NCI-H2107 (cell line): ENCODE measurements at regions not wholly inside any gene's neighbourhood (a gene's known extent, or its start where the extent isn't known, plus 50 kb on each side); places are given as distances from the start of the nearest gene placed in this dataset.

Experiments
- DNase-seq: peaks from one replicate; lab custom pipeline; 2025; lab: John Stamatoyannopoulos, UW

- no peak for DNase-seq
Measured at GRCh38 chr20:60959971-60960370, 292.1 kb upstream of the CDH4 start.

GRCh38 chr20:60960500-60960899 lies 291.6 kb upstream of the CDH4 start:
- DNase-seq = no peak

DNA sequence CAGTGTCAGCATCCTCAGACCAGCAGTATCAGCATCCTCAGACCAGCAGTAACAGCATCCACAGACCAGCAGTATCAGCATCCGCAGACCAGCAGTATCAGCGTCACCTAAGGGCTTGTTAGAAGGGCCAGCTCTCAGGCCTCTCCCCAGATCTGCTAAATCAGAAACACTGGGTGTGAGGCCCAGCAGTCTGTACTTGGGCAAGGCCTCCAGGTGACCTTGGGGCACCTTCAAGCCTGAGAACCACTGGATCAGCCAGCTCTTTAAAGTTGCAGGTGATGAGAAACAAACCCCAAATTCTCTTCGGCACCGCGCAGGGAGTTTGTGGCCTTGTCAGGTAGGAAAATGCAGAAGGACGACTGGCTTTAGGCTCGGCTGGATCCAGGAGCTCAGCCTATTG lies 290.5 kb upstream of the CDH4 start:
- no peak for DNase-seq

DNA sequence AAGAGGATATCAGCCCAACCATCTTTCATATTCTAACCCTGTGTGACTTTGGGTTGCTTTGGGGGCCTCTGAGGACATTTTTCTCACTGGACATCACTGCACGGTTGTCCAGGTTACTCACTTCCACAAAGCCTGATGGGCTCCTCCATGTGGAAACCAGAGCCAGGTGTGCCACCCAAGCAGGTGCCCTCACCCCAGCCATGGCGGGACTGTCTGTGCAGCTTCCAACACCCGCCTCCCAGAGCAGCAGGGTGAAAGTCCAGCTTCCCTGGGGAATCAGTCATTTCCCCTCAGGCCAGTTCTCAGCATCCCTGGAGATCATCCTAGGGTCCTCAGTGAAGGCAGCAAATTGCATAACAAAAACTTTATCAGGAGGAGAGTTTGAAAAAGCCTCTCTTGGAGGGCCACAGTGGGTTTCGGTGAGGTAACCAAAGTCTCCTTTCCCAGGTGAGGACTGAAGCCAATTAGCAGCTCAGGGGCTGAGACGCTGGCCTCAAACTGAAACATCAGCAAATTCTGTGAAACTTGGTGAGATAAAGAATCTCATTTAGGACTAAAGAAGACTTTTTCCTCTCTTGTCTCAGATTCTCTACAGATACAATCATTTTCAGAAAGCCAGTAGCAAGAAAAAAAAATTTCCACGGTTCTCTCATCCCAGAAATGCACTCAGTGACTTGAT lies 289.6 kb upstream of the CDH4 start:
- DNase-seq = no peak

- DNase-seq = no peak
Measured at GRCh38 chr20:60963146-60963545, 288.9 kb upstream of the CDH4 start.

- DNase-seq = no peak
Measured at GRCh38 chr20:60964911-60965310, 287.1 kb upstream of the CDH4 start.

- no peak for DNase-seq
Measured at GRCh38 chr20:60966031-60966430, 286.0 kb upstream of the CDH4 start.

DNA sequence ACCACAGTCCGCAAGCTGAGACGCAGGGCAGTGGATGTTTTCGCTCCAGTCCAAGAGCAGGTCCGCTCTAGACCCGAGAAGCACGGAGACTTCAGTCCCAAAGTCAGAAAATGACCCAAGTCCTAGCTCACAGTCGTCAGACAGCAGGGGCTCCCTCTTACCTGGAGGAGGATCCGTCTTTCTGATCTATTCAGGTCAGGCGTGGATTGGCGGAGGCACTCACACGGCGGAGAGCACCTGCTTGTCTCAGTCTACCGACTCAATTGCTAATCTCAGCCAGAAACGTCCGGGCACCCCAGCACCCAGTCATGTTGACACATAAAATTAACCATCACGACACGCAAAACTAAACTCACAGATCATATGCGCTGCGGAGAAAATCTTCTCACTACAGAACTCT lies 285.3 kb upstream of the CDH4 start:
- DNase-seq = no peak

DNA sequence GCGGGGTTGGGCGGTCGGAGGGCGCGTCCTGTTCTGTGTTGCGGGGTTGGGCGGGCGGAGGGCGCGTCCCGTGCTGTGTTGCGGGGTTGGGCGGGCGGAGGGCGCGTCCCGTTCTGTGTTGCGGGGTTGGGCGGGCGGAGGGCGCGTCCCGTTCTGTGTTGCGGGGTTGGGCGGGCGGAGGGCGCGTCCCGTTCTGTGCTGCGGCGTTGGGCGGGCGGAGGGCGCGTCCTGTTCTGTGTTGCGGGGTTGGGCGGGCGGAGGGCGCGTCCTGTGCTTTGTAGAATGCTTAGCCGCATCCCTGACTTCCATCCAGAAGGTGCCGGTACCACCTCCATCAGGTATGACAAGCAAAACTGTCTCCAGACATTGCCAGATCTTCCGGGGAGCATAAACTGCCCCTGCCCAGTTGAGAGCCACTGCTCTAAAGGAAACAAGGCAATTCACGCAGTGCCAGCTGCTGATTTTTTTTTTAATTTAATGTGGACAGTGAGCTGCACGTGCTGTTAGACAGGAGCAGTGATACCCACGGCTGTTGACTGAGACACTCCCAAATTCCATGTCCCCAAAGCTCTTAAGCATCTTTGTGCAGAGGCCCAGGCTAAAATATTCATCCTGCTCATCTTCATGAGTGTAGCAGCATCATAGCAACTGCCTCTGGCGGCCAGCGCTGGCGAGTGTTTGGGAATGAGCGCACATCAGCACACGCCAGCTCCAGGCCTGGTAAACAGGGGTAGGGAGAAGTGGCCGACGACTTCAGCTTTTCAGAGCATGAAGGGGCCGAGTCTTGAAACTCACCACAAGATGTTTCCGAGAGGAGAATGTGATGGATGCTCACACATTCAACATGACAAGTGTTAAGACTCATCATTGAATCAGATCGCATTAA lies 284.4 kb upstream of the CDH4 start:
- DNase-seq = no peak

DNA sequence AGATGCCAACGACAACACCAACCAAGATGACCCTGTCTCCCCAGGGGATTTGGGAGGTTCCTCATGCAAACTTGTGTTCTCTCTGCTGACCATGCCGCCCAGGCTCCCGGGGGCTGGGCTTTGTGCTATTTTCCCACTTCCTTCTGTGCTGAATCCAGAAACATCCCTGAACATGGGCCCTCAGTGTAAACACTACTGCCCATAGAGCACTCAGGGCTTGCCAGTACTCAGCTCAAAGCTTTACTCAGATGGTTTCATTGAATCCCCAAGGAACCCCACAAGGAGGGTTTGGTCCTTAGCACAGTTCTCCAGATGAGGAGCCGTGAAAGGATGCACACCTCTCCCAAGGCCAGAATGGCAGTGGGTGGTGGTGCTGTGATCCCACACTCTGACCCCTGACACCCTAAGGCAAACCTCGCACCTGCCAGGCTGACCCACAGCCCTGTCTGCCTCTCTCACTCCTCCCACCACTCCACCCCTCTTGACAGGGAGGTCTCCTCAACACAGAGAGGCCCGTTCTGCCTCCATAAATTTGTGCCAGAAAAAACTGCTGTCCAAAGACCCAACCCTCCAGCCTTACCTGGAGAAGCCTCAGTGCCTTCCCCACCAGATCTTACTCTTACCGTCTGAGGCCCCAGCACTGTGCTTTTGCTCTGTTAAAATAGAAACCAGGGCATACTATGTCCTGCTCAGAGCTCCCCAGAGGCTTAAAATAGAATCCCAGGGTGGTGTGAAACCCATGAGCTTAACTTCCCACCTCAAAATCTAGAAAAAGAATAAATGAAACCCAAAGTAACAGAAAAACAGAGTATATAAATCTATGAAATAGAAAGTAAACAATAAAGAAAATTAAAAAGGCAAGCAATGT lies 283.0 kb upstream of the CDH4 start:
- no peak for DNase-seq

- DNase-seq = no peak
Measured at GRCh38 chr20:60970601-60971000, 281.5 kb upstream of the CDH4 start.

- no peak for DNase-seq
Measured at GRCh38 chr20:60974022-60974421, 278.0 kb upstream of the CDH4 start.

DNA sequence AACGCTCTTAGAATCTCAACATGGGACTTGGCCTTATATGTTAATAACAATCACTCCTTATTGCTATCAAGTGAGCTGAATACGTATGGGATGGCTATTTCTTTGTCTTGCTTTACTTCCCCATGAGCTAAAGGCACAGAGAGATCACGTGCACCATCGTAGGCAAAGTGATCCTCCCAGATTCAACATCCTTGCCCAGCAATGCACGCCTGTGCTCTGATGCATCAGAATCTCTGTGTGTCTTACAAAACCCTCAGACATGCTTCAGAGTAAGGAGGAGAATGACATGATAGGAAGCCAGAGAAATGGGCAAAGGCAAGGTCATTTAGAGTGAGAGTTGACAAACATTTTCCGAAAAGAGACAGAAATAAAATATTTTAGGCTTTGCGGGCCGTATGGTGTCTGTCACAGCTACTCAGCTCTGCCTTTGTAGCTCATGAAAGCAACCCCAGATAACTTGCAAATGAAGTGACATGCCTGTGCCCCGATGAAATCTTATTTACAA lies 277.6 kb upstream of the CDH4 start:
- DNase-seq = no peak

- DNase-seq = no peak
Measured at GRCh38 chr20:60976139-60976538, 275.9 kb upstream of the CDH4 start.

- DNase-seq = no peak
Measured at GRCh38 chr20:60976913-60977312, 275.1 kb upstream of the CDH4 start.

- DNase-seq = no peak
Measured at GRCh38 chr20:60977901-60978300, 274.2 kb upstream of the CDH4 start.

- DNase-seq = no peak
Measured at GRCh38 chr20:60984666-60985065, 267.4 kb upstream of the CDH4 start.

DNA sequence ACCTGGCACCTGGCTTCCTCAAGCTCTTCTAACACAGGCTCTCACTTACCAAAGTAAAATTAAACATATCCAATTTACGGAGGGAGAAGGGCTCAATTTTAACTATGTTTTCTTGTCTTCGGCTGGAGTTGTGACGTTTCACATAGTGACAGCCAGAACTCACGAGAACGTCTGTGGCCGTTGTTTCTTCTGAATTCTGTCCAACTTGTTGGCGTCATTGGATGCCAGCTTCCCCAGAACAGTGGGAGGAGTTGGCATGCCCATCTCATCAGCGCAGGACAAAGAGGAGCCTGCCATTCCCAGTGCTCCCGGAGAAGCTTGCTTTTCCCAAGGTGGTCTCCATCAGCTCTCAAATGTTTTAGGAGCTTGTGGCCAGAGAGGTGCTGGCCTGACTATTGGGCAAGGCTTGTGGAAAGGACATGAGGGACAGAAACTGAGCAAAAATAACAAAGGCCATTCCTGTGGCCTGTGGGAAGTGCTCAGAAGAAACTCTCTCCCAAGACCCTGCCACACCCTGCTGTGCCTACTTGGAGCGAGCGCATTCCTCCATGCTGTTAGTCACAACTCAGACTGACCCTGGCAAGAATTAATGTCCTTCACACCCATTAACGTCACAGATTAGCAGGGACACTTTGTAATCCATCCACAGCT lies 265.4 kb upstream of the CDH4 start:
- DNase-seq = no peak

GRCh38 chr20:60990061-60990460 lies 262.0 kb upstream of the CDH4 start:
- no peak for DNase-seq

GRCh38 chr20:60990643-60991042 lies 261.4 kb upstream of the CDH4 start:
- no peak for DNase-seq

GRCh38 chr20:60993433-60994044 lies 258.5 kb upstream of the CDH4 start:
- no peak for DNase-seq
